GM21423 (cell line): ENCODE measurements at regions not wholly inside any gene's neighbourhood (a gene's known extent, or its start where the extent isn't known, plus 50 kb on each side); places are given as distances from the start of the nearest gene placed in this dataset.
"Not testable (repeated sequence)": the region's sequence is repeated elsewhere in the genome, so short reads cannot be mapped to it uniquely, and the experiment has no call there.

Source experiments
- ATAC-seq: cut with Tn5 transposase; IDR thresholded peaks from one replicate; pipeline ENCODE4 v1.9.1; 2021; ENCODE audit warnings: mild to moderate bottlenecking, moderate library complexity; ENCODE audit not compliant: unreplicated experiment

DNA sequence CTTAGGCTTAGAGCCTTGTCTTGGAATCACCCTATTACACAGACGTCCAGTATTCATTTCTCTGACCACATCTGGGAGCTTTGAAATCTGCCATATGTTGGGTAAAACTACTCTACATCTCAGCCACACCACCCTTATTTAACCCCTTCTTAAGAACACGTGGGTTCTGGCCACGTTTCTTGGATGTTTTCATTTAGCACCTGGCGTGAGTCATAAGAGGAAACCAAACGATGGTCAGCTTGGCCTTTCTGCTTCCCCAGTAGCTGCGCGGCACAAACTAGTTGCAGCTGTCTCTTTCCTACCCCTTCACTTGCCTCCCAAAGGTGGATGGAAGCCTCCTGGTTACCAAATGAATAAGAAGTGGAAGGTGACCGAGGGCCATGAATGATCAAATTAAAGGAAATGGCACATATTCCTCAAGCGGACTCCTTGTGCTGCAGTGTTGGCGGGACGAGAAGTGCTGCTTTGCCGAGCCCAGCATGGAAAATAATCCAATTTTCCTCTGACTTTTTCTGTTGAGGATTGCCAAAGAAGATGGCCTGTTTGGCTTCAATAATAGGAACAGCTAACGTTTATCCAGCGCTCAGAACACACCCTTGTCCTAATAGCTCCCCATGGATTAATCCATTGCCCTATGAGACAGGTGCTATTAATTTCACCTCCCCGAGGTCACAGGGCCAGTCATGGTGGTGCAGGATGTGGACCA lies 154.1 kb downstream of the ZNF664 start:
- ATAC-seq = no peak

DNA sequence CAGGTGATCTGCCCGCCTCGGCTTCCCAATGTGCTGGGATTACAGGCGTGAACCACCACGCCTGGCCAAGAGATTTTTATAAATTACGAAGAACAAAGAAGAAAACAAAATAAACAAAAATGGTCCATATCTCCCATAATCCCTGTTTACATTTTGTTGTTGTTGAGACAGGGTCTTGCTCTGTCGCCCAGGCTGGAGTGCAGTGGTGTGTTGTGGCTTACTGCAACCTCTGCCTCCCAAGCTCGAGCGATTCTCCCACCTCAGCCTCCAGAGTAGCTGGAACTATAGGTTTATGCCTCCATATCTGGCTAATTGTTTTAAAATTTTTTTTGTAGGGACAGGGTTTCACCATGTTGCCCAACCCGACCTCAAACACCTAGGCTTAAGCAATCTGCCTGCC lies 156.1 kb downstream of the ZNF664 start:
- ATAC-seq = no peak

DNA sequence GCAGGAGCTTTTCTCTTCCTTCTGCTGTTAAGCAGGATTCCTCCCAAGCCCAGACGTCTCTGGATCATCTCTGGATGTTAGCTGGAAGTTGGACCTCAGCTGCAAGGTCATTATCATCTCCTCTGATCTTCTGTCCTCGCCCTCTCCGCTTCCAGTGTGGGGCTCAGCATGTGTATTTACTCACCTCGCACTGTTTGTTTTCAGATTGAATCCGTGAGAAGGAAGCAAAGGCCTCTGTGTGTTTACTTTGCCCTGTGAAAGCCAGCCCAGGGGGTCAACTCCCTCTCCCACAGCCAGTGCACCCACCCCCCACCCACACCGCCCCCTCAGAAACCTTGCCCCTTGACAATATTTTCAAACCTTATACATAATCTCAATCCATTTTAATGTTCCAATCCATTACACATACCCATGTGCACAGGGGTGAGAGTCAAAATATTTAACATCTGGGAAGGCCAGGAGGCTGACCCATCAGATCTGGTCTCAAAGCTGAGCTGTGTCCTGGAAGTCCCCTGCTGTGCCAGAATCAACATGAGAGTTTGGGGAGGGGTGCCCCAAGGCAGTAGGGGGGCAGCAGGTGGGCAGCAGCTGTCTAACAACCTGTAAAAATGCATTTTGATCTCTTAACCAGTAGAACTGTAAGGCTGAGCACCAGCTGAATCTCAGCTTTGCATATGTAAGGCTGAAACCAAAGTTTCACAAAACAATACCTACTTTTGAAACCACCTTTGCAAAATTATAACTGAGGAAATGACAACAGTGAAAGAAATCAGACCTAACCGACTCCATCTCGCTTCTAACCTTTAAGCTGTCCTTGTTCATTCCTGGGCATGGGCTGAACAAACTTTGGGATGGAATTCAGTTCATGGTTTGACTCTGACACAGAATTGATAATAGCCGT lies 157.9 kb downstream of the ZNF664 start:
- no peak for ATAC-seq

DNA sequence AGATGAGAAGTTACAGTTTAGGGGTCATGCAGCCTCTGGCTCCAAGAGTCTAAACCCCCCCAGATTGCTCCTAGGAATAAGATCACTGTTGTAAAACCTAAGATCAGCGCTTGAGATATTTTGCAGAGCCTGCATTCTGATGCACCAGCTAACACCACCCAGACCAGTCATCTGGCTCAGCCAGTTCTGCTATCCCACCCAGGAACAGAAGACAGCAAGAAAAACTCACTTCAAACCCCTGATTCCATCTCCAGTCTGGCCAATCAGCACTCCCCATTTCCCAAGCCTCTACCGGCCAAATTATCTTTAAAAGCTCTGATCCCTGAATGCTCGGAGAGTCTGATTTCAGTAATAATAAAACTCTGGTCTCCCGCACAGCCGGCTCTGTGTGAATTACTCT lies 158.6 kb downstream of the ZNF664 start:
- no peak for ATAC-seq

DNA sequence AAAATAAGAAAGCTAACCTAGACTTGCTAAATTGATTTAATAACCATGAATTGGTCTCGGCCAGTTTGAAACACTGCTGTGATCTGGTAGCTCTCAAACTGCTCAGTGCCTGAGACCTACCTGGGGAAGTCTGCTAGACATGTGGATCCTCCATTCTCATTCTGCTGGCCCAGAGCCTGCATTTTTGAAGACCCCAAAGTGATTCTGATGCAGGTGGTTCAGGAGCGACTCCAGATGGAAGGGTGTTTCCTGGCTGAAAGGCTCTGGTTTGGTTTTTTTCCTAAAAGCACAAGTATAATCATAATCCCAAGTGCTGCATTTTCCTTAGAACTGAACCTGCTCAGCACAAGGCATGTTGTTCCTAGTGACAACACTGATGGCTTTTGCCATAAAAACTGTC lies 159.5 kb downstream of the ZNF664 start:
- no peak for ATAC-seq

DNA sequence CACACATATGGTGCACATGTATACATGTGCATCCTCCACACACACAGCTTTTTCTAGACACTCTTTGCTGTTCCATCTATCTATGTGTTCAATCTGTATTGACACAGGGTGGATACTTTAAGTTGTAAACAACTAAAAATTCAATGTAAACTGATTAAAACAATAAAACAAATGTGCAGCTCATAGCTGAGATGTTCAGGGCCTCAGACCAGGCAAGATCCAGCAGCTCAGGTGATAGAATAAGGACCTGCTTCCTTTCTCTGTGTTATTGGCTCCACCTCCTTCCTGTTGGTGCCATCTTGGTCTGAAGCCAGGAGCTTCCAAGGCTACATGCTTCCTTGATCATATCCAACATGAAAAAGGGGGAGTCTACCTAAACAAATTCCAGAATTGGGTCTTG lies 158.1 kb upstream of the RFLNA start:
- ATAC-seq = no peak

DNA sequence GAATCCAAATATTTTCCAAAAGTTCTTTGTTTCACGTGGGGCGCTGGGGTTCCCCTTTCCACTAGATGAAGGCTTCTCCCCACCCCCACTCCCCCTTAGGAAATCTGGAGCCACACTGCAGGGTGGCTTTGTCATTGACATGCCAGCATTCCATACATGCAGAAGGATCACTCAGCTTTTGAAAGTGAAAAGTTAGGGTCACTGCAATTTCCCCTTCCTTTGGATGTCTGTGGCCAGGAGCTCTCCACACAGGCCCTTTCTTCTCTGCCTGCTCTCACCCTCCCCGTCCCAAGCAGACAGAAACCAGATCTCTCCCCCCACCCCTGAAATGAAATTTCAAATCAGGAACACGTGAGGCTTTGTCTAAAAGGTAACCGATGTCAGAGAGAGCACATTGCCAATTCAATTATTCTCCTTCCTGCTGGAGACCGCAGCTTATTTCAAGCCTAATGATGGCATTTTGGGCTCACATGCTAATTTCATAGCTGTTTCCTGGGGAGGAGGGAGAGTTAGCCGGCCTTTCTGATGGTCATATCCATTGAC lies 153.9 kb upstream of the RFLNA start:
- ATAC-seq = no peak

DNA sequence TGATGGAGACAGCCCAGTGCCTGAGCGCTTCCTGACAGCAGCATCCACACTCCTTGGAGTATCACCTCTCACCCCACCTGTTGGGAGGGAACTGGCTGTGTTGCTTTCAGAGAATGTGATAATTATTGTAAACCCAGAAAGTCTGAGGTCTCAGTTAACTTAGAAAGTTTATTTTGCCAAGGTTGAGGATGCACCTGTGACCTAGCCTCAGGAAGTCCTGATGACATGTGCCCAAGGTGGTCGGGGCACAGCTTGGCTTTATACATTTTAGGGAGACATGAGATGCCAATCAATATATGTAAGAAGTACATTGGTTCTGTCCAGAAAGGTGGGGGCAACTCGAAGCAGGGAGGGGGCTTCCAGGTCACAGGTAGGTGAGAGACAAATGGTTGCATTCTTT lies 153.3 kb upstream of the RFLNA start:
- ATAC-seq = not testable (repeated sequence)

DNA sequence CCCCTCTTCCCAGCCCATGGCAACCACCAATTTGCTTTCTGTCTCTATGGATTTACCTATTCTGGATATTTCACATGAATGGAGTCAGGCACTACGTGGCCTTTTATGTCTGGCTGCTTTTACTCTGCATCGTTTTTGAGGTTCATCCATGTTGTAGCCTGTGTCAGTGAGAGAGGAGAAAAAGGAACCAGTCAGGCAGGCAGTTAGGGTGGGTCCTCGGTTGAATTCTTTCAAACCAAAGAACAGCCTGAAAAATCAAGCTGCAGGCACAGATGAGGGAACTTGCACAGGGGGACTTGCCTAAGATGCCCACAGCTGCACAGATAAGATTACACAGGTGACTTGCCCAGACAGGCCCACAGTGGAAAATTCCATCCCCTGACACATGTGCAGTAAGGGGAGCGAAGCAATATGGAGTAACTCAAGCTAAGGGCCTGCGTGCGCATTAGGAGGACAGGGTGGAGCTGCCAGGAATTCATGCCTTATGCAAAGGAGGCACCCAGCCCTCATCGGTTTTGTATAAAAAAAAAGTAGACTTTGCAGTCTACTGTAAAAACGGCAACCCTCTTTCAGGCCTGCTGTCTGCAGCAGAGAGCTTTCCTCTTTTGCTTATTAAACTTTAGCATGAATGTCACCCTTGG lies 152.4 kb upstream of the RFLNA start:
- no peak for ATAC-seq

DNA sequence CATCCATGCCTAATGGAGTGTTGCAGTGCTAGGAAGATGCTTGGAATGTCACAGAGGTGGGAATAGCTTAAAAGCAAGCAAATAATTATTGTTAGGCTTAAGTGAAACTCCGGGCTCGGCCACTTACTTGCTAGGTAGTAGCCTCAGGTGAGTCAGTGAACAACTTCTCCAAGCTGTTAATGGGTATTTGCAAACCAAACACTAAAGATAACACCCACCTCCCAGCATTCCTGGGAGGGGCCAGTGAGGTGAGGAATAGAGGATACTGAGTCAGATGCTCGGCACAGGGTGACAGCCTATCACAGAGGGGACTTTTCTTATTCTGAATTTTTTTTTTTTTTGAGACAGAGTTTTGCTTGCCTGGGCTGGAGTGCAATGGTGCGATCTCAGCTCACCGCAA lies 151.2 kb upstream of the RFLNA start:
- ATAC-seq = no peak

DNA sequence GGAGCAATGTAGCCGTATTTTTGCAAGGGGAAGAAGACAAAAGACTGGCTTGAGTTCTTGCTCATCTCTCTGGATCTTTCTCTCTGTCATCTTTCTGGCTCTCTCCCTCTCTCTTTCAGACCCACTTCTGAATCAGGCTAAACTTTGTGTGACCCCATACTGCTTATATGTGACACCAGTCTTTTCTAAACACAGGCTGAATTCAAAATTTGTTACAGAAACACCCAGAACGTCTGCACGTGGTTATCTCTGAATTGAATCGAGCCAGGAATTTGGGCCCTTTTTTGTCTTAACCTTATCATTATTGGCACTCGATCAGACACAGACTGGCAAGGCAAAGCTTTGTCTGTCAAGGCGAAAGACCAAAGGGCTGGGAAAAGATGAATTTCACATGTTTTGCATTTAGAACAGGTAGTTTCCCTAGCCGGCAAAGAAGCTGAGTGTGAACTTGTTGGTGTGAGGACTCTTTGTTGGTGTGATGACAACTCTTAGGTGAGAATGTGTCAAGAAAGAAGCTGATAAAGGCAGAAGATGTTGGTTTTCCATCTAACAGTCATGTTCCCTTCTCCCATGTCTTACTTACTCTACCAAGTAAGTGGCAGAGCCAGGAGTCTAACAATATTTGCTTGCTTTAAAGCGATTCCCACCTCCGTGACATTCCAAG lies 150.2 kb upstream of the RFLNA start:
- no peak for ATAC-seq

DNA sequence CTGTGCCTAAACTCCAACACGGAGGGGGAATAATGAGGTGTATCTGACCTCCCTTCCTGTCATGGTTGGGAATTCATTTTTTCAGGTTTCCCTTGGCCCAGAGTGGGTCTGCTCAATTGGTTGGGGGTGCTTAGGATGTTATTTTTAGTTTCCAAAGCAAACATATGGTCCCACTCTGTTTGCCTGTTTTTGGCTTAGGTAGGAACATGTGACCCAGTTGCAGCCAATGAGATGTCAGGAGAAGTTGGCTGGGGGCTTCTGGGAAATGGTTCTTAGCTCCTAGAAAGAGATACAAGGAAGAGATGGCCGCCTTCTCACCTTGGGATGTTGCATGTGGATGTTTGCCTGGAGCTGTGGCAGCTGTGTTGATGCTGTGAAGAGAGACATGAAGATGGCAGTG lies 147.9 kb upstream of the RFLNA start:
- ATAC-seq = no peak

DNA sequence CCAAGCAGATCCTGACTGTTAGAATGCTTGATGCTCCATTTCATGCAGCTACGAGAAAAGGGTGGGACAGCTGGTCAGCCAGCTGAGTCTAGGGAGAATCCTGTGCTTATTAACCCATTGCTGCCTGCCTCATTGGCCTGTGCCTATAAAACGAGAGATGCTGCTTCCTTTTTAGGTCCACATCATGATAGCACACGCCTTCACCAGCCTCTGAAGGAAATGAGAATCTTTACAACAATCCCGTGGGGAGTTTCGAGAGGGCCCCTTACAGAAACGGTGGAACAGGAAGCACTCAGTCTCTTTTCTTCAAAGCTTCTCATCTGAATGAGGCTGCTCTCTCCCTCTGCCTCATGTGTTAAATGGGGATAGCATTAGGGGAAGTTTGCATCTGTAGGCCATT lies 147.3 kb upstream of the RFLNA start:
- ATAC-seq = peak; percentile 42

DNA sequence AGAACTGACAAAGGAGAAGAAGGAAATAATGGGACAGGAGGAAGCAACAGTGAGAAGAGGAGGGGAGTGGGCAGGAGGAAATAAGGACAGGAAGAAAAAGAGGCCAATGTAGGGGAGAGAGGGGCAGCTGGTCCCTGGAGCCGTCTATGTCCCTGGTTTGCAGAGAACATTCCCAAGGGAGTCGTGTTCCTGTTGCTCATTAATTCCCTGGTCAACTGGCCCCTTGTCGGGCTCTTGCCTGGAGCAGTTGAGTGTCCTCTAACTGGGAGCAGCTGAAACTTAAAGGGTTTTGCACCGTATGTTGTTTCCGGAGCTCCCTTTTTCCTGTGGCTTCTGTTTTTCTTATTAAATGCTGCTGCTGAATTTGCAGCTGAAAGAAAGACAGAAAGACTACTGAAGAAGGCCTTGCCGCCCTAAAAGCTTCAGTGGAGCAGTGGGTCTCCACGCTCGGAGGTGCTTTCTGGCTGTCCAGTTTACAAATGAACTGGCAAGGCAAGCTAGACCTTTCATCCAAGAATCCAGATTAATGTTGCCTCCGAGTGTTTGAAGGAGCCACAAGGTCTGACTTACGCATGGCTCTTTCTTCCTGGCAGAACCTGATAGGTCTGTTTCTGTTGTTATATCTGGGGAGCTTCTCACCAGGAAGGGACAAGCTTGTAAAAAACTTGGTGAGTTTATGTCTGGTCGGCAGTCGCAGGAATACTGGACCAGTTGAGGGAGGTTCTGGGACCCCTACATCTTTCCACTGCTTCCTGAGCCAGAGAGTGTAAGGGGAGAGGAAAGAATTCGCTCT lies 146.2 kb upstream of the RFLNA start:
- no peak for ATAC-seq

DNA sequence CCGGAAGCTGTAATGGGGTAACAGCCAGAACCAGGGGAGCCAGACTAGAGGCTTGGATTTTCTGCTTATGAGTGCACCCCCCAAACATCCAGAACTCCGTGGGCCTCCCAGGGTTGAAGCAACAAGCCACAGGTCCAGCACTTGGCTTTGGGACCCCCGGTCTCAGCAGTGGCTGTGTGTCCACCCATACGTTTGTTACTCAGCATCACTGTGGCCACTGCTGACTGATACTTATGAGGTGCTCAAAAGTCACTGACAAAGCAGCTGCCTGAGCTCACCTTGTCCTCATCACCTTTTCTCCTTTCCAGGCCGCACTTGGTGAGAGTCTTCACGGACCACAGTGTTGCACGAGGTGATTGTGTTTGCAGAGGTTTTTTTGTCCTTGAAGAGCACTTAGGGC lies 145.6 kb upstream of the RFLNA start:
- no peak for ATAC-seq

DNA sequence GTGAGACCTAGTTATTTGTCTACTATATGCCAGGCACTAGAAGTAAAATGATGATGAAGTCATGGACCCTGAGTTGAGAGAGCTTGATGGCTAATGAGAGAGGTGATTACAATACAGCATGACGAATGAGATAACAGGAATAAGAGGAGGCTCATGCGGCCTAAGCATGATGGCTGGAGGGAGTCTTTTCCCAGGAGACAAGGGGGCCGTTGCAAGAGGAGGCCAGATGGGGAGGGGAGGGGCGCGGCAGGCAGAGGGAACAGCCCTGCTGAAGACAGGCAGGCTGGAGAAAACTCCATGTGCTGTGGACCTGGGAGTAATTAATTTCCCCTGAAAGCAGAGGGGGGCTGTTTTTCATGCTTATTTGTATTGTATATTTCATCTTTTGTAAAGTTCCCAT lies 144.7 kb upstream of the RFLNA start:
- ATAC-seq = no peak

DNA sequence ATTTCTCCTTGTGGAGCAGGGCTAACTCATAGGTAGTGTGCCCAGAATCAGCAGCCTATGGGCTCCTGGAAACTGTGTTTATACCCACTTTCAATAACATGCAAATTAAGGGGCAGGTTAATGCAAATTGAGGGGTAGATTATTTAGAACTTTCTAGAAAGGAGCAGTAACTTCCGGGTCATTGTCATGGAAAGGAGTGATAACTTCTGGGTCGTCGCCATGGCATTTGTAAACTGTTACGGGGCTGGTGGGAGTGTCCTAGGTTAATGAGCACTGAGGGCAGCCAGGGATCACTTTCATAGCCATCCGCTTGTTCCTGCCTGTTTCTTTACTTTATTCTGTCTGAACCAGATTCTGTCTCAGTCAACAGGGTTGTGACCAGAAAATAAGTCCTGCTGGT lies 143.3 kb upstream of the RFLNA start:
- no peak for ATAC-seq

DNA sequence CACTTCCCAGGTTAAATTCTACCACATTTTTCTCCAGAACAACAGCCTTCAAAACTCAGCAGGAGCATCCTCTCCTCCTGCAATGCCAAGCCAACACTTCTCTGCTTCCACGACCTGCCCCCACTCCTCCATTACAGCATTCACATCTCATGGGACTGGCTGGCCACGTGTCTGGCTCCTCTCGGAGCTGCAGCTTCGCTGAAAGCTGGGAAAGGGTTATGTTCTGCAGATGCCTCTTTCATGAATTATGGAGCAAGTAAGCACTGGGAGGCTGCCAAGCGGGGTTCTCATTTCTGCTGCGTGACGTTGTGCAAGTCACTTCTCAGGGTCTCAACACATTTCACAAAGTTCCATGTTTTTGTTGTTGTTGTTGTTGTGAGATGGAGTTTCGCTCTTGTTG lies 142.2 kb upstream of the RFLNA start:
- ATAC-seq = no peak

DNA sequence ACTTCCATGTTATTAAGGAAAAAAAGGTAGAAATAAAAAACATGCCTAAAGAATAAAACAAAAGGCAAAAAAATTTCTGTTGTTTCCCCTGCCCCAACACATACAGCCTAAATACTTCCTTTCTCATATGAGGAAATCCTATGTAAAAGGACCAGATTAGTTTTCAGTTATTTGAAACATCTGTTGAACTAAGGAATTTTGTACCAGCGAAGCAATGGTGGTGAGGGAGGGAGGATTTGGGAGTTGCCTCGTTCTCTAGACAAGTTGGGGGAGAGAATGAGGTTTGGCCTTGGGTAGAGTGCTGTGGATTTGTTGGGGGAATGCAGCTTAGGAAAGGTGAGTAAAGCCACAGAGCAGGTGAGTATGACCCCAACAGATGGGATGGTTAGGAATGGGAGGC lies 141.5 kb upstream of the RFLNA start:
- no peak for ATAC-seq

DNA sequence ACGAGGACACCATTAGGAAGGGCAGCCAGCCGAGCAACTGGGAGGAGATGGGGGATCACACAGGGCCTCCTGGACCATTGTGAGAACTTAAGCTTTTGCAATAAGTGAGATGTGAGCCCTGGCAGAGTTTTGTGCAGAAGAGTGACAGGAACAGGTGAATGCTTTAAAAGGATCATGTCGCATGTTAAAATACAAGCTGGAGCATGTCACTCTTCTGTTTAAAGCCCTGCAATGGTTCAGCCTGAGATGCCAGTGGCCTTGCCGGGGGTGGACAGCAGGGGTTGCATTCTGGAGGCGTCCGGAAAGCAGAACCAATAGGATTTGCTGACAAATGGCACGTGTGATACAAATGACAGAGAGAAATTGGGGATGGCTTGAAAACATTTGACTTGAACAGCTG lies 137.5 kb upstream of the RFLNA start:
- no peak for ATAC-seq
